CD4-positive, alpha-beta T cell (primary cell): ENCODE measurements at regions not wholly inside any gene's neighbourhood (a gene's known extent, or its start where the extent isn't known, plus 50 kb on each side); places are given as distances from the start of the nearest gene placed in this dataset.

Experiments
- ATAC-seq: fragments of 200-7000 bp; cut with Tn5 transposase; one replicate; pipeline ENCODE4 v1.10.0; 2022; ENCODE audit warnings: mild to moderate bottlenecking; ENCODE audit not compliant: poor library complexity
- CTCF ChIA-PET: fragments of 350-600 bp; sonication (Branson Sonifier 250); formaldehyde crosslinking; loops from one replicate; lab custom pipeline; 2021; ENCODE audit warnings: antibody characterized with exemption, inconsistent platforms; lab: Charles Lee
- POLR2A ChIA-PET: fragments of 350-600 bp; sonication (Branson Sonifier 250); formaldehyde crosslinking; loops from one replicate; lab custom pipeline; 2021; ENCODE audit warnings: antibody characterized with exemption, inconsistent platforms; lab: Charles Lee
- DNase-seq, 14 experiments: peaks; one replicate each; pipeline ENCODE4 v3.0.0-alpha.2; 2013 to 2020; ENCODE audit warnings: mixed read lengths in 2 of 14
- H3K27ac ChIP-seq, 2 donors: one replicate each; pipeline versions ENCODE4 v1.5.1 to v1.7.0; 2013; ENCODE audit warnings: low read length in 2 of 2, low read depth in 1 of 2, mild to moderate bottlenecking in 1 of 2
- H3K27me3 ChIP-seq, 2 experiments: 1 replicate in 1 of 2; 2 replicates in 1 of 2; pipeline versions ENCODE4 v1.6.1 to v1.7.0; 2013; ENCODE audit warnings: low read length in 2 of 2, control low read depth in 1 of 2, mild to moderate bottlenecking in 1 of 2, moderate library complexity in 1 of 2; ENCODE audit not compliant: insufficient read depth in 2 of 2, control insufficient read depth in 1 of 2
- H3K36me3 ChIP-seq: one replicate; pipeline ENCODE4 v1.6.1; 2013; ENCODE audit warnings: low read length, control low read depth; ENCODE audit not compliant: insufficient read depth
- H3K4me1 ChIP-seq: one replicate; pipeline ENCODE4 v1.6.1; 2013; ENCODE audit warnings: low read length, control low read depth; ENCODE audit not compliant: insufficient read depth
- H3K4me3 ChIP-seq: one replicate; pipeline ENCODE4 v1.5.1; 2013; ENCODE audit warnings: mild to moderate bottlenecking, low read length, moderate library complexity
- H3K9me3 ChIP-seq, 2 experiments: 1 replicate in 1 of 2; 2 replicates in 1 of 2; pipeline versions ENCODE4 v1.6.1 to v1.7.0; 2013; ENCODE audit warnings: low read length in 2 of 2, mild to moderate bottlenecking in 2 of 2, control low read depth in 1 of 2, moderate library complexity in 1 of 2; ENCODE audit not compliant: control insufficient read depth in 1 of 2, insufficient read depth in 1 of 2
- H3K27ac Mint-ChIP-seq: one replicate; pipeline ENCODE4 v1.8.0; 2020; ENCODE audit warnings: mixed read lengths
- H3K27me3 Mint-ChIP-seq: one replicate; pipeline ENCODE4 v1.8.0; 2021; ENCODE audit warnings: mixed read lengths
- H3K36me3 Mint-ChIP-seq: one replicate; pipeline ENCODE4 v1.8.0; 2021; ENCODE audit warnings: low read depth, mixed read lengths
- H3K4me1 Mint-ChIP-seq: one replicate; pipeline ENCODE4 v1.8.0; 2021; ENCODE audit warnings: low read depth, mixed read lengths
- H3K4me3 Mint-ChIP-seq: one replicate; pipeline ENCODE4 v1.8.0; 2020; ENCODE audit warnings: mild to moderate bottlenecking, mixed read lengths
- H3K9me3 Mint-ChIP-seq: one replicate; pipeline ENCODE4 v1.8.0; 2020; ENCODE audit warnings: mixed read lengths
- CTCF ChIP-seq: fragments of 200-600 bp; IDR thresholded peaks from one replicate; pipeline ENCODE4 v1.8.0; 2022; ENCODE audit warnings: antibody characterized with exemption, mild to moderate bottlenecking
- intact Hi-C, 2 experiments: fragments of 100-400 bp; cut with DNase I in 1 of 2; cut with micrococcal nuclease in 1 of 2; formaldehyde crosslinking; loops; one replicate each; pipeline versions ENCODE4 v1.15.1 to v1.9.0; 2023 to 2025; cut with DNase I, micrococcal nuclease

DNA sequence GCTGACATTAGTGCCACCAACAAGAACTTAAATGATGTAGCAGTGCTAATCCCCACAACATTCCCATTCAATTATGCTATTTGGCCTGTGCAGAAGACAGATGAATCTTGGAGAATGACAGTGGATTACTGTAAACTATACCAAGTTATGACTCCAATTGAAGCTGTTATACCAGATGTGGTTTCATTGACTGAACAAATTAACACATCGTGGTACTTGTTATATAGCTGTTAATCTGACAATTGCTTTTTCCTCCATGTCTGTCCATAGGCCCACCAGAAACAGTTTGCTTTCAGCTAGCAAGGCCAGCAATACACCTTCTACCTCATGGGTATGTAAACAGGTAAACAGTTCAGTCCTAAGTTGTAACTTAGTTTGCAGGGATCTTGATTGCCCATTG, 101.1 kb downstream of the S1PR1 start:
- peaks cover under 1% of the 10 kb centered on the region for H3K9me3 Mint-ChIP-seq

DNA sequence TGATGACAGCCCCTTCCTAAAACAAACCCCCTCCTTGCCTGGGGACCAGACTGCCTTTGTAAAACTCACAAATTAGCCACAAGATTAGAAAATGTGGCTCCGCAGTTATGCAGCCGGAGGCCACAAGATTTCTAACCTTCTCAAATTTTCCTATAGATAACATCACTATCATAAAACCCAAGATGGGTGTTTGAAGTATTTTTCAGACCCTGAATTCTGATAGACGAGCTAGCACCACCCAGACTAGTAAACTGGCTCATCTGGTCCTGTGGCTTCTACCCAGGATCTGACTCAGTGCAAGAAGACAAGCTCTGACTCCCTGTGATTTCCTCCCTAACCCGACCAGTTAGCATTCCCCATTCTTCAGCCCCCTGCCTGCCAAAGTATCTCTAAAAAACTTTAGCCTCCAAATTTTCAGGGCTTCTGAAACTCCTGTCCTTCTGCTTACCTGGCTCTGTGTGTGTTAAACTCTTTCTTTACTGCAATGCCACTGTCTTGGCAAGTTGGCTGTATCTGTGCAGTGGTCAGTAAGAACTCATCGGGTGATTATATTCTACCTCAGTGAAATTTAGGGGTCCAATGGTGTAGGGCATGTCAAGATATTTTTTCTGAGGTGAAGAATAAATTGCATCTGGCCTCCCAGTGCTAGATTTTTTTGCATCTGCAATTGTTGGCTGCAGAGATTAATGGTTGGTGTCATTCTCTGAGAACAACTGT, 102.1 kb downstream of the S1PR1 start:
- Mint-ChIP-seq H3K4me1 (no peaks in the 10 kb centered on the region), H3K4me3 (no peak overlapping the region), H3K27ac (no peak overlapping the region), H3K36me3 (no peaks in the 10 kb centered on the region), H3K9me3 (peaks cover 5% of the 10 kb centered on the region), H3K27me3 (no peaks in the 10 kb centered on the region)
- Histone ChIP-seq H3K4me1 (no peaks in the 10 kb centered on the region), H3K27me3 (no peaks in the 10 kb centered on the region), H3K4me3 (no peak overlapping the region), H3K36me3 (no peaks in the 10 kb centered on the region), H3K9me3 (no peaks in the 10 kb centered on the region), H3K27ac (no peak overlapping the region)
- no peak for TF ChIP-seq CTCF
- ChIA-PET CTCF (interaction anchor here (0.8 to 1.5 kb wide), 3 partner anchors 9 to 30 kb away, joined by 3 to 5 read pairs (median 4); no protein-coding TSS in a partner anchor), POLR2A (no interaction called here)
- ATAC-seq (no peak), DNase-seq (peak in 2 of 14 experiments; percentile 21 to 55)
- intact Hi-C loops = no loop called here

More for the DNA sequence above, 101.1 kb downstream of the S1PR1 start:
- Mint-ChIP-seq H3K4me1 (no peaks in the 10 kb centered on the region), H3K4me3 (no peak overlapping the region), H3K27ac (no peak overlapping the region), H3K36me3 (no peaks in the 10 kb centered on the region), H3K27me3 (no peaks in the 10 kb centered on the region)
- H3K9me3 ChIP-seq = no peaks in the 10 kb centered on the region
- POLR2A ChIA-PET = no interaction called here
- H3K27ac ChIP-seq = no peak overlapping the region
- DNase-seq (peak in 1 of 14 experiments; percentile 23), ATAC-seq (no peak)
- intact Hi-C loops = no loop called here
- no peak overlapping the region for H3K4me3 ChIP-seq
- H3K36me3 ChIP-seq = no peaks in the 10 kb centered on the region
- H3K4me1 ChIP-seq = no peaks in the 10 kb centered on the region
- CTCF ChIA-PET = interaction anchor here (0.8 to 1.5 kb wide), 2 partner anchors 10 to 19 kb away, joined by 3 to 5 read pairs; no protein-coding TSS in a partner anchor
- no peaks in the 10 kb centered on the region for H3K27me3 ChIP-seq
- TF ChIP-seq CTCF = no peak

- DNase-seq (no peak), ATAC-seq (no peak)
- Histone ChIP-seq H3K4me1 (no peaks in the 10 kb centered on the region), H3K9me3 (no peaks in the 10 kb centered on the region), H3K4me3 (no peak overlapping the region), H3K36me3 (no peaks in the 10 kb centered on the region), H3K27me3 (no peaks in the 10 kb centered on the region), H3K27ac (no peak overlapping the region)
- H3K9me3 Mint-ChIP-seq = peaks cover 9% of the 10 kb centered on the region
- intact Hi-C loops = no loop called here
- H3K36me3 Mint-ChIP-seq = no peaks in the 10 kb centered on the region
- H3K4me1 Mint-ChIP-seq = peaks cover 39% of the 10 kb centered on the region
- ChIA-PET CTCF (interaction anchor here (1.1 to 1.7 kb wide), 2 partner anchors 12 to 35 kb away, joined by 3 to 9 read pairs; no protein-coding TSS in a partner anchor), POLR2A (no interaction called here)
- no peaks in the 10 kb centered on the region for H3K27me3 Mint-ChIP-seq
- no peak overlapping the region for H3K4me3 Mint-ChIP-seq
- H3K27ac Mint-ChIP-seq = no peak overlapping the region
- TF ChIP-seq CTCF = no peak
Measured at GRCh38 chr1:101344745-101345144, 107.9 kb downstream of the S1PR1 start.
